ENCODE measurements at regions not wholly inside any gene's neighbourhood (a gene's known extent, or its start where the extent isn't known, plus 50 kb on each side); places are given as distances from the start of the nearest gene placed in this dataset.
A peak's percentile ranks its signal among the peaks of the same experiment; 100 is the strongest.
"Not testable (repeated sequence)": the region's sequence is repeated elsewhere in the genome, so short reads cannot be mapped to it uniquely, and the experiment has no call there.

DNA sequence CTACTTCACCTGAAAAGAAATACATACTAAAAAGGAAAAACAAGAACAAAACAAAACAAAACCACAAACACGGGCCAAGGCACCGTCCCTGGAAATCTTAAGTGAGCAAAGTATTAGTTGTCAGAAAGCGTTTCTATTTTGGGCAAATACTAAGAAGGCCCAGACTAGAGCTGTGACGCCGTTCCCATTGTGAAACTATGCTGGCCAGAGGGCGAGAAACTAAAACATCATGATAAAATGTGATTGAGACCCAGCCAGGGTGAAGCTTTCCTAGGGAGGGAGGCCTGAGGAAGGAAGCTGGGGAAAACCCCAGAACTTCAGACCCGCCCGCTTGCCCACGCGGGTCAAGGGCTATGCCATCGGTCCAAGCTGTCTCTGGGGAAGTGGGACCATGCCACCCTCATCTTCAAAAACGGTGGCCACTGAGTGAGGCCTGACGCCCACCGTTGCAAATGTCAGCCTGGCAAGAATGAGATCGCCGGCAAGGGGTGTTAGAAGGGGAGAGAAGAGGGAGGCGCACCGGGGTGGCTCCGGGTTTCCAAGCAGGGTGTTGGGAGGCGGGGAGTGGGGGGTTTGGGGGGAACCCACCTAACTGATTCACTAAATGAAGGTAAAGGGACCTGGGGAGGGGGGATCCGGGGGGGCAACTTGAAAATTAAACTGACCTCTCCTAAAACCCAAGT is 1950.9 kb upstream of the DEFB115 start:
- Mint-ChIP-seq H3K4me3 (ENCODE audit: unreplicated experiment) (peak overlapping the region; percentile 47), H3K27me3 (ENCODE audit: unreplicated experiment) (peaks cover 37% of the 10 kb centered on the region)
- no peak for DNase-seq

GRCh38 chr20:29307484-29307883 is 1950.0 kb upstream of the DEFB115 start:
- not testable (repeated sequence) for H3K4me1 Mint-ChIP-seq (ENCODE audit: low read depth, unreplicated experiment); DNase-seq; H3K27ac Mint-ChIP-seq (ENCODE audit: unreplicated experiment); H3K4me3 Mint-ChIP-seq (ENCODE audit: unreplicated experiment)
- Mint-ChIP-seq H3K27me3 (ENCODE audit: unreplicated experiment) (peaks cover 38% of the 10 kb centered on the region), H3K9me3 (ENCODE audit: unreplicated experiment) (peaks cover 56% of the 10 kb centered on the region), H3K36me3 (ENCODE audit: unreplicated experiment) (peaks cover 32% of the 10 kb centered on the region)

More for the DNA sequence above, 1950.9 kb upstream of the DEFB115 start:
- Mint-ChIP-seq H3K9me3 (ENCODE audit: unreplicated experiment) (peaks cover 55% of the 10 kb centered on the region), H3K27ac (ENCODE audit: unreplicated experiment) (no peak overlapping the region), H3K36me3 (ENCODE audit: unreplicated experiment) (peaks cover 26% of the 10 kb centered on the region), H3K4me1 (ENCODE audit: low read depth, unreplicated experiment) (no peaks in the 10 kb centered on the region)
- TF ChIP-seq, protein P1, sequence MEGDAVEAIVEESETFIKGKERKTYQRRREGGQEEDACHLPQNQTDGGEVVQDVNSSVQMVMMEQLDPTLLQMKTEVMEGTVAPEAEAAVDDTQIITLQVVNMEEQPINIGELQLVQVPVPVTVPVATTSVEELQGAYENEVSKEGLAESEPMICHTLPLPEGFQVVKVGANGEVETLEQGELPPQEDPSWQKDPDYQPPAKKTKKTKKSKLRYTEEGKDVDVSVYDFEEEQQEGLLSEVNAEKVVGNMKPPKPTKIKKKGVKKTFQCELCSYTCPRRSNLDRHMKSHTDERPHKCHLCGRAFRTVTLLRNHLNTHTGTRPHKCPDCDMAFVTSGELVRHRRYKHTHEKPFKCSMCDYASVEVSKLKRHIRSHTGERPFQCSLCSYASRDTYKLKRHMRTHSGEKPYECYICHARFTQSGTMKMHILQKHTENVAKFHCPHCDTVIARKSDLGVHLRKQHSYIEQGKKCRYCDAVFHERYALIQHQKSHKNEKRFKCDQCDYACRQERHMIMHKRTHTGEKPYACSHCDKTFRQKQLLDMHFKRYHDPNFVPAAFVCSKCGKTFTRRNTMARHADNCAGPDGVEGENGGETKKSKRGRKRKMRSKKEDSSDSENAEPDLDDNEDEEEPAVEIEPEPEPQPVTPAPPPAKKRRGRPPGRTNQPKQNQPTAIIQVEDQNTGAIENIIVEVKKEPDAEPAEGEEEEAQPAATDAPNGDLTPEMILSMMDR (IDR thresholded peaks at IDR 0.05; ENCODE audit: partially characterized antibody, unreplicated experiment): no peak

DNA sequence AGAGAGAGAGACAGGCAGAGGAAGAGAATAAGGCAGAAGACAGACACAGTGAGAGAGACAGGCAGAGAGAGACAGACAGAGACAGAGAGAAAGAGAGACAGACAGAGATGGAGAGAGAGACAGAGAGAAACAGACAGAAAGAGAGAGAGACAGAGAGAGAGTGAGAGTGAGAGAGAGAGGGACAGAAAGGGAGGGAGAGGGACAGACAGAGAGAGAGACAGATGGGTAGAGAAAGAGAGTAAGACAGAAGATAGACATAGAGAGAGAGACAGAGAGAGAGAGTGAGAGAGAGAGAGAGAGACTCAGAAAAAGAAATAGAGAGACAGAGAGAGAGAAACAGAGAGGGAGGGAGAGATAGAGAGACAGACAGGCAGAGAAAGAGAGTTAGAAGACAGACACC is 1948.5 kb upstream of the DEFB115 start:
- H3K4me1 Mint-ChIP-seq (ENCODE audit: low read depth, unreplicated experiment); H3K27ac Mint-ChIP-seq (ENCODE audit: unreplicated experiment); DNase-seq; H3K4me3 Mint-ChIP-seq (ENCODE audit: unreplicated experiment): not testable (repeated sequence)
- Mint-ChIP-seq H3K27me3 (ENCODE audit: unreplicated experiment) (peaks cover 39% of the 10 kb centered on the region), H3K36me3 (ENCODE audit: unreplicated experiment) (peaks cover 32% of the 10 kb centered on the region), H3K9me3 (ENCODE audit: unreplicated experiment) (peaks cover 56% of the 10 kb centered on the region)

- H3K27me3 Mint-ChIP-seq (ENCODE audit: unreplicated experiment): peaks cover 43% of the 10 kb centered on the region
- peaks cover 58% of the 10 kb centered on the region for H3K9me3 Mint-ChIP-seq (ENCODE audit: unreplicated experiment)
- not testable (repeated sequence) for H3K4me1 Mint-ChIP-seq (ENCODE audit: low read depth, unreplicated experiment); H3K27ac Mint-ChIP-seq (ENCODE audit: unreplicated experiment); H3K4me3 Mint-ChIP-seq (ENCODE audit: unreplicated experiment); DNase-seq
- peaks cover 32% of the 10 kb centered on the region for H3K36me3 Mint-ChIP-seq (ENCODE audit: unreplicated experiment)
These were observed 1948.0 kb upstream of the DEFB115 start for GRCh38 chr20:29309481-29309880.

DNA sequence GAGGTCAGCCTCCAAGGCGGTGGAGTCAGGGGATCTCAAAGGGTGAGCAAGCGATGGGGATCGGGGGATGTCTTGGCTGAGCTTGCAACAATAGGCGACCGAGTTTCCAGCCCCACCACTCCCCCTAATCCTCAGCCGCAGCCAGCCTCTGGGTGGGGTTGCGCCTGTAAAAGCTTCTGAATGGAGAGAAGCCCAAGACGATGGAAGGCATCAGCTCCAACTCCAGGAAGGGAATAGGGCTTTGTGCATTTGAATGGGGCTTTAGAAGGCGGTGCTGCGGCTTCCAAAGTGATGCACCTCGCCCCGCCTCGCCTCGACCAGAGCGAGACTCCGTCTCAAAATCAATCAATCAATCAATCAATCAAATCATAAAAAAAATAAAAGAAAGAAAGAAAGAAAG is 1946.4 kb upstream of the DEFB115 start:
- not testable (repeated sequence) for H3K27ac Mint-ChIP-seq (ENCODE audit: unreplicated experiment); DNase-seq; H3K4me1 Mint-ChIP-seq (ENCODE audit: low read depth, unreplicated experiment); H3K4me3 Mint-ChIP-seq (ENCODE audit: unreplicated experiment)
- H3K36me3 Mint-ChIP-seq (ENCODE audit: unreplicated experiment): peaks cover 18% of the 10 kb centered on the region
- peaks cover 32% of the 10 kb centered on the region for H3K27me3 Mint-ChIP-seq (ENCODE audit: unreplicated experiment)
- H3K9me3 Mint-ChIP-seq (ENCODE audit: unreplicated experiment): peaks cover 44% of the 10 kb centered on the region

DNA sequence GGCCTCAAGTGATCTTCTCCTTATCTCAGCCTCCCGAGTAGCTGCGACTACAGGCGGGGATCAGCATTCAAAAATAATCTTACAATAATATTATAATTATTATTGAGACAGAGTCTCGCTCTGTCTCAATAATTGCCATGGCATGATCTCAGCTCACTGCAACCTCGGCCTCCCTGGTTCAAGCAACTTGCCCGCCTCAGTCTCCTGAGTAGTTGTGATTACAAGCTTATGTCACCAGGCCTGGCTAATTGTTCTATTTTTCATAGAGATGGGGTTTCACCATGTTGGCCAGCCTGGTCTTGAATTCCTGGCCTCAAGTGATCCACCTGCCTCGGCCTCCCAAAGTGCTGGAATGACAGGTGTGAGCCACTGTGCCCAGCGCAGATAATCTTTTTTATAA is 1944.8 kb upstream of the DEFB115 start:
- Mint-ChIP-seq H3K9me3 (ENCODE audit: unreplicated experiment) (peaks cover 41% of the 10 kb centered on the region), H3K36me3 (ENCODE audit: unreplicated experiment) (peaks cover 14% of the 10 kb centered on the region), H3K27me3 (ENCODE audit: unreplicated experiment) (peaks cover 28% of the 10 kb centered on the region)
- H3K27ac Mint-ChIP-seq (ENCODE audit: unreplicated experiment); H3K4me1 Mint-ChIP-seq (ENCODE audit: low read depth, unreplicated experiment); DNase-seq; H3K4me3 Mint-ChIP-seq (ENCODE audit: unreplicated experiment): not testable (repeated sequence)

GRCh38 chr20:29313481-29313880 is 1944.0 kb upstream of the DEFB115 start:
- DNase-seq: no peak
- Mint-ChIP-seq H3K27me3 (ENCODE audit: unreplicated experiment) (peaks cover 22% of the 10 kb centered on the region), H3K36me3 (ENCODE audit: unreplicated experiment) (peaks cover 14% of the 10 kb centered on the region), H3K9me3 (ENCODE audit: unreplicated experiment) (peaks cover 36% of the 10 kb centered on the region), H3K4me3 (ENCODE audit: unreplicated experiment) (no peak overlapping the region), H3K4me1 (ENCODE audit: low read depth, unreplicated experiment) (no peaks in the 10 kb centered on the region), H3K27ac (ENCODE audit: unreplicated experiment) (no peak overlapping the region)
- TF ChIP-seq, protein P1 (IDR thresholded peaks at IDR 0.05; ENCODE audit: partially characterized antibody, unreplicated experiment): no peak

Data from glutamatergic neuron (in vitro differentiated cells).